Mesothelial cell of epicardium (in vitro differentiated cells): ENCODE measurements at regions not wholly inside any gene's neighbourhood (a gene's known extent, or its start where the extent isn't known, plus 50 kb on each side); places are given as distances from the start of the nearest gene placed in this dataset.

Experiments used
- DNase-seq, 2 experiments: peaks; one replicate each; pipeline ENCODE4 v3.0.0; 2021; ENCODE audit warnings: low spot score in 2 of 2; ENCODE audit not compliant: unreplicated experiment in 2 of 2
- H3K27ac Mint-ChIP-seq: 2 replicates; pipeline ENCODE4 v1.8.0; 2021; ENCODE audit warnings: mixed read lengths
- H3K27me3 Mint-ChIP-seq: 2 replicates; pipeline ENCODE4 v1.8.0; 2021; ENCODE audit warnings: low read depth, mixed read lengths
- H3K36me3 Mint-ChIP-seq: 2 replicates; pipeline ENCODE4 v1.8.0; 2021; ENCODE audit warnings: mixed read lengths
- H3K4me1 Mint-ChIP-seq: 2 replicates; pipeline ENCODE4 v1.8.0; 2021; ENCODE audit warnings: mixed read lengths
- H3K4me3 Mint-ChIP-seq: 2 replicates; pipeline ENCODE4 v1.8.0; 2021; ENCODE audit warnings: mild to moderate bottlenecking, moderate library complexity, mixed read lengths
- H3K9me3 Mint-ChIP-seq: 2 replicates; pipeline ENCODE4 v1.8.0; 2021; ENCODE audit warnings: mixed read lengths
- CTCF ChIP-seq: fragments of 200-600 bp; sonication (generic); IDR thresholded peaks from one replicate; pipeline ENCODE4 v1.5.0; 2021; ENCODE audit warnings: antibody characterized with exemption; ENCODE audit not compliant: unreplicated experiment

- no peak for DNase-seq
- no peaks in the 10 kb centered on the region for H3K36me3 Mint-ChIP-seq
- no peak overlapping the region for H3K4me3 Mint-ChIP-seq
- H3K27ac Mint-ChIP-seq: no peak overlapping the region
- H3K9me3 Mint-ChIP-seq: no peaks in the 10 kb centered on the region
- TF ChIP-seq CTCF: no peak
- H3K4me1 Mint-ChIP-seq: peaks cover 16% of the 10 kb centered on the region
- no peaks in the 10 kb centered on the region for H3K27me3 Mint-ChIP-seq
Observed at GRCh38 chr3:124207873-124208485, 216.1 kb upstream of the ROPN1 start.

- Mint-ChIP-seq H3K27ac (no peak overlapping the region), H3K4me3 (no peak overlapping the region), H3K4me1 (peaks cover 6% of the 10 kb centered on the region), H3K36me3 (no peaks in the 10 kb centered on the region), H3K9me3 (no peaks in the 10 kb centered on the region), H3K27me3 (no peaks in the 10 kb centered on the region)
- no peak for TF ChIP-seq CTCF
- DNase-seq: no peak
Observed at GRCh38 chr3:124209426-124209825, 217.5 kb upstream of the ROPN1 start.

GRCh38 chr3:124210899-124211298 is 219.0 kb upstream of the ROPN1 start:
- H3K27me3 Mint-ChIP-seq: no peaks in the 10 kb centered on the region
- H3K36me3 Mint-ChIP-seq: no peaks in the 10 kb centered on the region
- no peak overlapping the region for H3K27ac Mint-ChIP-seq
- DNase-seq: no peak
- H3K4me1 Mint-ChIP-seq: no peaks in the 10 kb centered on the region
- H3K4me3 Mint-ChIP-seq: no peak overlapping the region
- no peak for TF ChIP-seq CTCF
- no peaks in the 10 kb centered on the region for H3K9me3 Mint-ChIP-seq

- Mint-ChIP-seq H3K27ac (no peak overlapping the region), H3K4me3 (no peak overlapping the region), H3K27me3 (no peaks in the 10 kb centered on the region), H3K4me1 (no peaks in the 10 kb centered on the region), H3K36me3 (no peaks in the 10 kb centered on the region), H3K9me3 (no peaks in the 10 kb centered on the region)
- TF ChIP-seq CTCF: no peak
- no peak for DNase-seq
Observed at GRCh38 chr3:124213641-124214040, 221.7 kb upstream of the ROPN1 start.

- H3K4me1 Mint-ChIP-seq: no peaks in the 10 kb centered on the region
- H3K27me3 Mint-ChIP-seq: no peaks in the 10 kb centered on the region
- H3K36me3 Mint-ChIP-seq: no peaks in the 10 kb centered on the region
Observed at GRCh38 chr3:124217542-124217941, 225.6 kb upstream of the ROPN1 start.

More at GRCh38 chr3:124217542-124217941, 225.6 kb upstream of the ROPN1 start:
- DNase-seq: peak; percentile 42 to 80
- H3K27ac Mint-ChIP-seq: no peak overlapping the region
- no peak for TF ChIP-seq CTCF
- H3K9me3 Mint-ChIP-seq: no peaks in the 10 kb centered on the region
- no peak overlapping the region for H3K4me3 Mint-ChIP-seq
